Ovary (tissue), 7 donors: ENCODE measurements at regions not wholly inside any gene's neighbourhood (a gene's known extent, or its start where the extent isn't known, plus 50 kb on each side); places are given as distances from the start of the nearest gene placed in this dataset.

ENCODE experiments used
- DNase-seq, 5 donors: peaks; one replicate each; pipeline ENCODE4 v3.0.0-alpha.2; 2019 to 2020
- H3K27ac ChIP-seq, 2 donors: fragments of 200-600 bp; one replicate each; pipeline versions ENCODE4 v1.5.1 to v1.8.0; 2019 to 2022
- H3K27me3 ChIP-seq: fragments of 200-600 bp; one replicate; pipeline ENCODE4 v1.8.0; 2022
- H3K36me3 ChIP-seq: fragments of 200-600 bp; sonication (generic); one replicate; pipeline ENCODE4 v1.5.1; 2019
- H3K4me1 ChIP-seq: one replicate; pipeline ENCODE4 v1.8.1; 2013; ENCODE audit warnings: mild to moderate bottlenecking, moderate library complexity; ENCODE audit not compliant: insufficient read depth
- H3K4me3 ChIP-seq: fragments of 200-600 bp; sonication (generic); one replicate; pipeline ENCODE4 v1.5.1; 2017
- H3K9me3 ChIP-seq, 2 donors: fragments of 200-600 bp in 1 of 2; sonication (generic) in 1 of 2; one replicate each; pipeline versions ENCODE4 v1.5.1 to v1.8.1; 2013 to 2019; ENCODE audit warnings: mild to moderate bottlenecking in 1 of 2, moderate library complexity in 1 of 2
- EP300 ChIP-seq: sonication (generic); formaldehyde crosslinking; IDR thresholded peaks from one replicate; pipeline ENCODE4 v1.6.1; 2017; ENCODE audit warnings: antibody characterized with exemption
- POLR2A ChIP-seq: fragments of 450-650 bp; IDR thresholded peaks from one replicate; pipeline ENCODE4 v1.6.1; 2017; ENCODE audit warnings: antibody characterized with exemption, mild to moderate bottlenecking, moderate library complexity
- WGBS, 3 donors: extraction: QIAGEN DNeasy Blood & Tissue Kit in 1 of 3; methylation state at CpG; one replicate each; pipeline versions ENCODE4 v1.1.5 to v1.1.7; 2013 to 2017; 5-methylcytosine and 5-hydroxymethylcytosine counted together
- intact Hi-C, 4 donors: fragments of 100-400 bp; cut with DNase I; formaldehyde crosslinking; loops; one replicate each; pipeline versions ENCODE4 v1.11.0 to v1.15.1; 2022 to 2023
- TF ChIP-seq, protein P1 (sequence below), 3 donors: fragments of 450-650 bp in 2 of 3; fragments of 200-600 bp in 1 of 3; IDR thresholded peaks; one replicate each; pipeline versions ENCODE4 v1.5.1 to v1.8.0; 2016 to 2022; ENCODE audit warnings: antibody characterized with exemption in 3 of 3, mild to moderate bottlenecking in 1 of 3
- donor health status: DM: no; HTN: no; CAD: no; lungs with moderate emphysema.
- donor health status: DM: no; HTN: no; CAD: no.
- donor health status: Bipolar disorder and iron deficiency.
- donor health status: DM: no; HTN: no; CAD: no.
- donor health status: DM: yes; HTN: yes; CAD: no.

GRCh38 chr3:170760174-170760526 is 109.8 kb downstream of the RPL22L1 start:
- Histone ChIP-seq H3K36me3 (no peaks in the 10 kb centered on the region), H3K4me3 (no peak overlapping the region), H3K27me3 (no peaks in the 10 kb centered on the region), H3K9me3 (no peaks in the 10 kb centered on the region), H3K4me1 (peaks cover 7% of the 10 kb centered on the region), H3K27ac (no peak overlapping the region)
- intact Hi-C loops: no loop called here
- DNase-seq: no peak
- no peak for TF ChIP-seq EP300
- TF ChIP-seq, protein P1, sequence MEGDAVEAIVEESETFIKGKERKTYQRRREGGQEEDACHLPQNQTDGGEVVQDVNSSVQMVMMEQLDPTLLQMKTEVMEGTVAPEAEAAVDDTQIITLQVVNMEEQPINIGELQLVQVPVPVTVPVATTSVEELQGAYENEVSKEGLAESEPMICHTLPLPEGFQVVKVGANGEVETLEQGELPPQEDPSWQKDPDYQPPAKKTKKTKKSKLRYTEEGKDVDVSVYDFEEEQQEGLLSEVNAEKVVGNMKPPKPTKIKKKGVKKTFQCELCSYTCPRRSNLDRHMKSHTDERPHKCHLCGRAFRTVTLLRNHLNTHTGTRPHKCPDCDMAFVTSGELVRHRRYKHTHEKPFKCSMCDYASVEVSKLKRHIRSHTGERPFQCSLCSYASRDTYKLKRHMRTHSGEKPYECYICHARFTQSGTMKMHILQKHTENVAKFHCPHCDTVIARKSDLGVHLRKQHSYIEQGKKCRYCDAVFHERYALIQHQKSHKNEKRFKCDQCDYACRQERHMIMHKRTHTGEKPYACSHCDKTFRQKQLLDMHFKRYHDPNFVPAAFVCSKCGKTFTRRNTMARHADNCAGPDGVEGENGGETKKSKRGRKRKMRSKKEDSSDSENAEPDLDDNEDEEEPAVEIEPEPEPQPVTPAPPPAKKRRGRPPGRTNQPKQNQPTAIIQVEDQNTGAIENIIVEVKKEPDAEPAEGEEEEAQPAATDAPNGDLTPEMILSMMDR (IDR thresholded peaks at IDR 0.05): no peak
- TF ChIP-seq POLR2A: no peak
- 70 to 82% (median 74%) methylated on average over 1 of the region's 1 CpG for WGBS, 3 donors

GRCh38 chr3:170759511-170760173 is 110.4 kb downstream of the RPL22L1 start:
- no peak for DNase-seq
- no peak overlapping the region for H3K27ac ChIP-seq
- H3K4me1 ChIP-seq: peaks cover 7% of the 10 kb centered on the region
- no peaks in the 10 kb centered on the region for H3K27me3 ChIP-seq
- intact Hi-C loops: no loop called here
- 80 to 84% (median 81%) methylated on average over 5 of the region's 5 CpGs for WGBS, 3 donors
- no peaks in the 10 kb centered on the region for H3K9me3 ChIP-seq
- H3K36me3 ChIP-seq: no peaks in the 10 kb centered on the region
- H3K4me3 ChIP-seq: no peak overlapping the region
- TF ChIP-seq, protein P1 (IDR thresholded peaks at IDR 0.05): no peak
- TF ChIP-seq EP300: no peak
- TF ChIP-seq POLR2A: no peak

DNA sequence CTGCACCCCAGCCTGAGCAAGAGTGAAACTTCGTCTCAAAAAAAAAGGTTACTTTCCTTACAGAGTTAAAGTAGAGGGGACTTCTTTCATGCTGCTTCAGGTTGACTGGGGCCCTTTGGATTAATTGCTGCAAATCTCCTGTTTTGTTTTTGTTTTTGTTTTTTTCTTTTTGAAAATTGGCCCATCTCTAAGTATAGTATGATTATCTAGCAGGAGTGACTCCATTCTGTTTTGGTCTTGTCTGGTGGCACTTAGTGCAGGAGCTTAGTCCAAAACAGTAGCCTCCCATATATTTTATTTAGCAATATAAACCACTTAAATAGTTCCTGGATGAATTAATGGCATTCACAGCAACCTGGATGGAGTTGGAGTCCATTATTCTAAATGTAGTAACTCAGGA is 113.0 kb downstream of the RPL22L1 start:
- Histone ChIP-seq H3K36me3 (no peaks in the 10 kb centered on the region), H3K27me3 (no peaks in the 10 kb centered on the region), H3K27ac (no peak overlapping the region), H3K9me3 (no peaks in the 10 kb centered on the region), H3K4me3 (no peak overlapping the region), H3K4me1 (peaks cover 13% of the 10 kb centered on the region)
- intact Hi-C loops: no loop called here
- DNase-seq: no peak
- TF ChIP-seq POLR2A (no peak), EP300 (no peak)
- TF ChIP-seq, protein P1 (IDR thresholded peaks at IDR 0.05): no peak
- WGBS, 3 donors: 96 to 97% (median 96%) methylated on average over 1 of the region's 1 CpG

DNA sequence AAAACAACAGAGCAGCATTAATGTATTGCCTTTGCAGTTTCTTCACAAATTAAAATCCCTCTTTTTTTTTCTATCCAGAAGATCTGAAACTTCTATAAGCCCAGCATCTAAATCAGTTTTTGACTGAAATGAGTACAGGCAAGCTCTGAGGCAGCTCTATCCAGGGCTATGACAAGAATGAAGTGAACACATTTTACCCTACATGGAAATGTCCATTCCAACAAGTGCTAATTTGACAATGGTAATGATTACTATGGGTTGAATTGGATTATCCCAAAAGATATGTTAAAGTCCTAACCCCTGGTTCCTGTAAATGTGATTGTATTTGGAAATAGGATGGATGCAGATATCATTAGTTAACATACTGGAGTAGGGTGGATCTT is 115.7 kb downstream of the RPL22L1 start:
- TF ChIP-seq POLR2A (no peak), EP300 (no peak)
- TF ChIP-seq, protein P1 (IDR thresholded peaks at IDR 0.05): no peak
- Histone ChIP-seq H3K9me3 (no peaks in the 10 kb centered on the region), H3K36me3 (no peaks in the 10 kb centered on the region), H3K4me1 (peaks cover 16% of the 10 kb centered on the region), H3K27me3 (no peaks in the 10 kb centered on the region), H3K27ac (no peak overlapping the region), H3K4me3 (no peak overlapping the region)
- DNase-seq: no peak
- intact Hi-C loops: no loop called here
